PC-3 (cell line): ENCODE measurements at regions not wholly inside any gene's neighbourhood (a gene's known extent, or its start where the extent isn't known, plus 50 kb on each side); places are given as distances from the start of the nearest gene placed in this dataset.

ENCODE experiments used
- EZH2 ChIP-seq: fragments of 300-600 bp; sonication (generic); IDR thresholded peaks from one replicate; pipeline ENCODE4 v1.6.1; 2017; ENCODE audit warnings: antibody characterized with exemption, mild to moderate bottlenecking, low read length; ENCODE audit not compliant: unreplicated experiment
- EZH2phosphoT487 ChIP-seq: fragments of 300-600 bp; sonication (generic); IDR thresholded peaks from 2 replicates; pipeline ENCODE4 v1.6.1; 2018; ENCODE audit warnings: mild to moderate bottlenecking, antibody characterized with exemption, low read length, borderline replicate concordance
- TF ChIP-seq, protein P1 (sequence below): fragments of 300-600 bp; sonication (generic); conservative IDR thresholded peaks from 2 replicates; pipeline ENCODE4 v1.5.1; 2017; ENCODE audit warnings: antibody characterized with exemption, low read depth, mild to moderate bottlenecking, low read length

DNA sequence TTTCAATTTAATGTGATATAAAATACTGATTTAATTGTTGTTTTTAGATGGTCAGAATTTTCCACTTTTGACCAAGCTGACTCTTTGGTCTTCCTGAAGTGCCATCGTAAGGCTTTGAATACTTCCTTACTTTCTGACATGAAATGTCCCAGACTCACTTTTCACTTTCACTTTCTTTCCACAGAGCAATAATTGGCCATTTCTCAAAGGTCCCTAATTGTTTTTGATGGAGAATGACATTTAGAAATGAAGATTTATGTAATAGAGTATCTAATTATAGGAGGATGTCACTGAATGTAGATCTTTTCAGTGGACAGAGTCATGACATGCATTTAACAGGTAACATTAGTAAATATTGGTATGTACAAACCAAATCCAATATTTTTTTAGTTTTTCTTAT is 1141.6 kb downstream of the KCNT2 start:
- TF ChIP-seq, protein P1, sequence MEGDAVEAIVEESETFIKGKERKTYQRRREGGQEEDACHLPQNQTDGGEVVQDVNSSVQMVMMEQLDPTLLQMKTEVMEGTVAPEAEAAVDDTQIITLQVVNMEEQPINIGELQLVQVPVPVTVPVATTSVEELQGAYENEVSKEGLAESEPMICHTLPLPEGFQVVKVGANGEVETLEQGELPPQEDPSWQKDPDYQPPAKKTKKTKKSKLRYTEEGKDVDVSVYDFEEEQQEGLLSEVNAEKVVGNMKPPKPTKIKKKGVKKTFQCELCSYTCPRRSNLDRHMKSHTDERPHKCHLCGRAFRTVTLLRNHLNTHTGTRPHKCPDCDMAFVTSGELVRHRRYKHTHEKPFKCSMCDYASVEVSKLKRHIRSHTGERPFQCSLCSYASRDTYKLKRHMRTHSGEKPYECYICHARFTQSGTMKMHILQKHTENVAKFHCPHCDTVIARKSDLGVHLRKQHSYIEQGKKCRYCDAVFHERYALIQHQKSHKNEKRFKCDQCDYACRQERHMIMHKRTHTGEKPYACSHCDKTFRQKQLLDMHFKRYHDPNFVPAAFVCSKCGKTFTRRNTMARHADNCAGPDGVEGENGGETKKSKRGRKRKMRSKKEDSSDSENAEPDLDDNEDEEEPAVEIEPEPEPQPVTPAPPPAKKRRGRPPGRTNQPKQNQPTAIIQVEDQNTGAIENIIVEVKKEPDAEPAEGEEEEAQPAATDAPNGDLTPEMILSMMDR = no peak
- TF ChIP-seq EZH2phosphoT487 (no peak), EZH2 (no peak)
